HepG2 (cell line): ENCODE measurements at regions not wholly inside any gene's neighbourhood (a gene's known extent, or its start where the extent isn't known, plus 50 kb on each side); places are given as distances from the start of the nearest gene placed in this dataset.

Experiments
- ATAC-seq: fragments of 200-7000 bp; cut with Tn5 transposase; 3 replicates; pipeline ENCODE4 v1.9.1; 2020; ENCODE audit warnings: mild to moderate bottlenecking, moderate library complexity
- BruUV-seq: library from RNA; stranded (reverse); fragments of 400-500 nt; replicated peaks from 2 replicates; lab custom pipeline; 2021; lab: Mats Ljungman, UMichigan
- CTCF ChIA-PET: fragments of 300-600 bp; formaldehyde crosslinking; extraction: SDS; loops from one replicate; lab custom pipeline; 2021; ENCODE audit warnings: low total read pairs, inconsistent platforms, low intra/inter-chr PET ratio; lab: Yijun Ruan, JAX
- POLR2A ChIA-PET: fragments of 350-600 bp; sonication (Branson Sonifier 250); formaldehyde crosslinking; loops from one replicate; lab custom pipeline; 2020; ENCODE audit warnings: antibody characterized with exemption, inconsistent platforms; lab: Yijun Ruan, JAX
- DNase-seq: peaks from one replicate; pipeline ENCODE4 v3.0.0-alpha.2; 2015; ENCODE audit warnings: low spot score
- FAIRE-seq: peaks from 3 replicates; lab custom pipeline; 2011; peaks lifted over from hg19 to GRCh38; lab: Jason Lieb, UNC
- H2AFZ ChIP-seq: one replicate; pipeline ENCODE4 v1.6.1; 2011; ENCODE audit warnings: low read length, inconsistent platforms
- H3K27ac ChIP-seq: fragments of 300-600 bp; 3 replicates; pipeline ENCODE4 v1.8.0; 2011; ENCODE audit warnings: mixed run types, mild to moderate bottlenecking, mixed read lengths, low read length, inconsistent platforms; ENCODE audit not compliant: insufficient read depth; ENCODE audit errors: extremely low read length
- H3K27me3 ChIP-seq, 2 experiments: fragments of 200-600 bp in 1 of 2; 2 replicates in 1 of 2; 3 replicates in 1 of 2; pipeline versions ENCODE4 v1.6.0 to v1.8.0; 2011; ENCODE audit warnings: low read length in 2 of 2, mild to moderate bottlenecking in 2 of 2, moderate library complexity in 2 of 2, inconsistent platforms in 1 of 2; ENCODE audit not compliant: insufficient read depth in 2 of 2, control insufficient read depth in 1 of 2
- H3K36me3 ChIP-seq, 2 experiments: fragments of 200-600 bp in 1 of 2; replicated peaks in 1 of 2; 2 replicates in 1 of 2; 3 replicates in 1 of 2; pipeline versions ENCODE4 v1.5.1 to v1.8.0; 2011; ENCODE audit warnings: low read length in 2 of 2, inconsistent platforms in 1 of 2; ENCODE audit not compliant: insufficient read depth in 2 of 2, control insufficient read depth in 1 of 2
- H3K4me1 ChIP-seq: 2 replicates; pipeline ENCODE4 v1.5.1; 2012; ENCODE audit warnings: low read length, inconsistent platforms; ENCODE audit not compliant: insufficient read depth
- H3K4me2 ChIP-seq: 2 replicates; pipeline ENCODE4 v1.6.0; 2011; ENCODE audit warnings: low read depth, low read length, inconsistent platforms
- H3K4me3 ChIP-seq, 3 experiments: fragments of 200-600 bp in 1 of 3; sonication (generic), shearing (Covaris generic) in 1 of 3; replicated peaks in 1 of 3; 2 replicates each; pipeline ENCODE4 v1.5.1; 2011 to 2016; ENCODE audit warnings: low read length in 3 of 3, inconsistent platforms in 2 of 3, low read depth in 2 of 3, mild to moderate bottlenecking in 2 of 3, control low read depth in 1 of 3, mixed read lengths in 1 of 3; ENCODE audit not compliant: insufficient read depth in 1 of 3
- H3K79me2 ChIP-seq: one replicate; pipeline ENCODE4 v1.6.1; 2011; ENCODE audit warnings: low read length, inconsistent platforms; ENCODE audit not compliant: insufficient read depth
- H3K9ac ChIP-seq: 2 replicates; pipeline ENCODE4 v1.6.0; 2011; ENCODE audit warnings: mild to moderate bottlenecking, low read depth, low read length, inconsistent platforms; ENCODE audit not compliant: insufficient read depth
- H3K9me3 ChIP-seq: 2 replicates; pipeline ENCODE4 v1.5.1; 2012; ENCODE audit warnings: mild to moderate bottlenecking, low read length
- H4K20me1 ChIP-seq: 2 replicates; pipeline ENCODE4 v1.6.0; 2011; ENCODE audit warnings: inconsistent platforms, mild to moderate bottlenecking, low read length, moderate library complexity; ENCODE audit not compliant: insufficient read depth
- GMEB1 ChIP-seq: sonication (generic); formaldehyde crosslinking; IDR thresholded peaks from 2 replicates; pipeline ENCODE4 v1.5.1; 2020; ENCODE audit warnings: missing genetic modification reagents, mild to moderate bottlenecking, borderline replicate concordance
- KLF12 ChIP-seq: sonication (generic); formaldehyde crosslinking; IDR thresholded peaks from 2 replicates; pipeline ENCODE4 v1.4.0; 2020; ENCODE audit warnings: missing genetic modification reagents, borderline replicate concordance
- PRMT3 ChIP-seq: sonication (generic); formaldehyde crosslinking; IDR thresholded peaks from 2 replicates; pipeline ENCODE4 v1.8.1; 2022; ENCODE audit warnings: low read depth, mild to moderate bottlenecking, moderate library complexity, missing genetic modification reagents, borderline replicate concordance
- ZHX2 ChIP-seq, 2 experiments: sonication (generic) in 1 of 2; formaldehyde crosslinking in 1 of 2; IDR thresholded peaks; 2 replicates each; pipeline versions ENCODE4 v1.6.1 to v1.9.0; 2014 to 2022; ENCODE audit warnings: antibody characterized with exemption in 1 of 2, borderline replicate concordance in 1 of 2, inconsistent platforms in 1 of 2, low read depth in 1 of 2, missing genetic modification reagents in 1 of 2
- ZMYM3 ChIP-seq: sonication (generic); formaldehyde crosslinking; IDR thresholded peaks from 2 replicates; pipeline ENCODE4 v1.5.1; 2020; ENCODE audit warnings: mild to moderate bottlenecking, missing genetic modification reagents
- ZNF44 ChIP-seq: sonication (generic); formaldehyde crosslinking; IDR thresholded peaks from 2 replicates; pipeline ENCODE4 v1.5.1; 2020; ENCODE audit warnings: mild to moderate bottlenecking, missing genetic modification reagents
- ZNF652 ChIP-seq: IDR thresholded peaks from 2 replicates; pipeline ENCODE4 v1.6.1; 2016; ENCODE audit warnings: low read depth, borderline replicate concordance
- ZNF883 ChIP-seq: sonication (generic); formaldehyde crosslinking; IDR thresholded peaks from 2 replicates; pipeline ENCODE4 v1.5.1; 2020; ENCODE audit warnings: mild to moderate bottlenecking, missing genetic modification reagents; ENCODE audit errors: not compliant biosample characterization
- ZSCAN30 ChIP-seq: sonication (generic); formaldehyde crosslinking; IDR thresholded peaks from 2 replicates; pipeline ENCODE4 v1.5.0; 2020; ENCODE audit warnings: mild to moderate bottlenecking, missing genetic modification reagents
- WGBS: methylation state at CpG from one replicate; pipeline ENCODE4 v1.1.6; 2017; ENCODE audit warnings: low lambda C conversion rate; 5-methylcytosine and 5-hydroxymethylcytosine counted together
- in situ Hi-C: cut with HindIII; loops from 2 replicates; pipeline ENCODE4 v1.10.0; 2017; ENCODE audit warnings: low pct_unique_long_range_greater_than_20kb; ENCODE audit not compliant: extremely low pct_ligation_motif_present
- intact Hi-C: fragments of 100-400 bp; cut with micrococcal nuclease; formaldehyde crosslinking; loops from one replicate; pipeline ENCODE4 v1.10.0; 2022; ENCODE audit not compliant: unreplicated experiment

GRCh38 chr11:19458721-19459120 is 218.0 kb upstream of the E2F8 start:
- H2AFZ ChIP-seq = no peak overlapping the region
- POLR2A ChIA-PET = no interaction called here

More at GRCh38 chr11:19458721-19459120, 218.0 kb upstream of the E2F8 start:
- in situ Hi-C loops (no loop called here), intact Hi-C loops (no loop called here)
- BruUV-seq = no TSS peak
- 11% methylated on average over 3 of the region's 3 CpGs for WGBS
- Histone ChIP-seq H4K20me1 (no peaks in the 10 kb centered on the region), H3K36me3 (no peaks in the 10 kb centered on the region), H3K79me2 (no peaks in the 10 kb centered on the region), H3K4me1 (no peaks in the 10 kb centered on the region), H3K27ac (no peak overlapping the region), H3K4me3 (no peak overlapping the region), H3K27me3 (no peaks in the 10 kb centered on the region; a peak in 1 of 5 replicates), H3K9me3 (no peaks in the 10 kb centered on the region), H3K9ac (no peak overlapping the region), H3K4me2 (no peak overlapping the region)
- CTCF ChIA-PET = no interaction called here
- TF ChIP-seq ZSCAN30 (CRISPR knock-in tag) = no peak
- TF ChIP-seq PRMT3 = no peak
- no peak for TF ChIP-seq GMEB1
- no peak for TF ChIP-seq ZNF44 (CRISPR knock-in tag)
- TF ChIP-seq ZMYM3 = no peak
- no peak for TF ChIP-seq KLF12 (CRISPR knock-in tag)
- no peak for TF ChIP-seq ZHX2 (IDR thresholded peaks at IDR 0.05; ENCODE audit: low read depth)
- no peak for TF ChIP-seq ZHX2 (CRISPR knock-in tag; IDR thresholded peaks at IDR 0.05; ENCODE audit: borderline replicate concordance)
- TF ChIP-seq ZNF652 (CRISPR knock-in tag) = no peak
- TF ChIP-seq ZNF883 (CRISPR knock-in tag) = no peak
- ATAC-seq (no peak), DNase-seq (no peak), FAIRE-seq (no peak)
